ENCODE measurements at regions not wholly inside any gene's neighbourhood (a gene's known extent, or its start where the extent isn't known, plus 50 kb on each side); places are given as distances from the start of the nearest gene placed in this dataset.

GRCh38 chr18:45245091-45245511, 370.2 kb upstream of the SLC14A2 start:
- H3K36me3 ChIP-seq (ENCODE audit: insufficient read depth in 1 of 2, low read depth in 1 of 2), result no peaks in the 10 kb centered on the region
- WGBS, 3 donors, result 24 to 35% (median 33%) methylated on average over 1 of the region's 1 CpG
- TF ChIP-seq CTCF (IDR thresholded peaks at IDR 0.05), result no peak
- no peaks in the 10 kb centered on the region for H3K9me3 ChIP-seq
- H3K4me1 ChIP-seq, result peaks cover 28% of the 10 kb centered on the region
- no peaks in the 10 kb centered on the region for H3K27me3 ChIP-seq (ENCODE audit: insufficient read depth in 3 of 3, low read length in 2 of 3)
- DNase-seq, result no peak
- intact Hi-C loops (cut with DNase I), result loop anchor here in 1 of 2 donors (10.0 kb wide), 1 partner anchor 60 kb away; no protein-coding TSS in a partner anchor
- no peak overlapping the region for H3K4me3 ChIP-seq
- ATAC-seq, result peak in 2 of 4 donors; percentile 28
- H3K27ac ChIP-seq, result no peak overlapping the region

DNA sequence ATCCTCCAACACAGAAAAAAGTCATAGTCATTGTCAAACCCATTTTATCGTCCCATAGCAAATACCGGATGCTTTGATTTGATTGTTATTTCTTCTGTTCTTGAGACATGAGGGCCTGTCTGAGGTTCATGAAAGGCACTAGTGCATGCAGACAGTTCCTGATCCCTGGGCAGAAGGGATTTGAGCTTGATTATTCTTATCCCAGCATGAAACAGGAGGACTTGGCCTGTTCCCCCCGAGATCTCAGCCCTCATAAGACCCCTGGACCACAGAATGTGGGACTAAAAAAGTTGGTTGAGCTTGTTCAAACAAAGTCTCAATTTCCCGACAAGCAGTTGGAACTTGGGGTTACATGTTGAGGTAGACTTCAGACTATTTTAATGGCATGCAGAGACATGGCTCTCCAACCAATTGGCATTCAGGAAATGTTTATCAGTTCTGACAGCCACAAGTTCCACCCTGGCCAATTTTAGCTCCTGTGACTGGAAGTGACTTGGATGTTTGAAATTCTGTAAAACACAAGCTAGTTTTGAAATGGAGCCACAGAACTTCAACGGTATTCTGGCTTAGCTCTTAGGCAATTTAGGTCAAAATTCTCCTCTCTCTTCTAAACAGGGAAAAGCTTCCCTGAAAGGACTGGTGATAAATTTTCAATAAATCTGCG, 366.9 kb upstream of the SLC14A2 start:
- peak overlapping the region; percentile 42 for H3K27ac ChIP-seq
- no peaks in the 10 kb centered on the region for H3K36me3 ChIP-seq (ENCODE audit: insufficient read depth in 1 of 2, low read depth in 1 of 2)
- intact Hi-C loops (cut with DNase I), result loop anchor here in 1 of 2 donors (10.0 kb wide), 1 partner anchor 64 kb away; no protein-coding TSS in a partner anchor
- WGBS, 3 donors, result 26 to 42% (median 39%) methylated on average over 6 of the region's 6 CpGs
- H3K4me3 ChIP-seq, result no peak overlapping the region
- ATAC-seq (peak; percentile 71 to 75 (median 72)), DNase-seq (no peak)
- H3K9me3 ChIP-seq, result no peaks in the 10 kb centered on the region
- peaks cover 28% of the 10 kb centered on the region for H3K4me1 ChIP-seq
- no peak for TF ChIP-seq CTCF (IDR thresholded peaks at IDR 0.05)
- no peaks in the 10 kb centered on the region for H3K27me3 ChIP-seq (ENCODE audit: insufficient read depth in 3 of 3, low read length in 2 of 3)

GRCh38 chr18:45249246-45249661, 366.0 kb upstream of the SLC14A2 start:
- DNase-seq (no peak), ATAC-seq (peak in 3 of 4 donors; percentile 21 to 39 (median 30))
- Histone ChIP-seq H3K4me1 (peaks cover 28% of the 10 kb centered on the region), H3K27ac (peak overlapping the region; percentile 42), H3K27me3 (ENCODE audit: insufficient read depth in 3 of 3, low read length in 2 of 3) (no peaks in the 10 kb centered on the region), H3K4me3 (no peak overlapping the region), H3K9me3 (no peaks in the 10 kb centered on the region), H3K36me3 (ENCODE audit: insufficient read depth in 1 of 2, low read depth in 1 of 2) (no peaks in the 10 kb centered on the region)
- intact Hi-C loops (cut with DNase I), result loop anchor here in 1 of 2 donors (10.0 kb wide), 1 partner anchor 64 kb away; no protein-coding TSS in a partner anchor
- 83 to 88% (median 85%) methylated on average over 1 of the region's 1 CpG for WGBS, 3 donors
- no peak for TF ChIP-seq CTCF (IDR thresholded peaks at IDR 0.05)

- H3K36me3 ChIP-seq (ENCODE audit: insufficient read depth in 1 of 2, low read depth in 1 of 2), result no peaks in the 10 kb centered on the region
- ATAC-seq (no peak), DNase-seq (no peak)
- no peak for TF ChIP-seq CTCF (IDR thresholded peaks at IDR 0.05)
- H3K4me1 ChIP-seq, result peaks cover 27% of the 10 kb centered on the region
- WGBS, 3 donors, result 51 to 65% (median 54%) methylated on average over 3 of the region's 3 CpGs
- intact Hi-C loops (cut with DNase I), result no loop called here
- no peaks in the 10 kb centered on the region for H3K9me3 ChIP-seq
- no peak overlapping the region for H3K27ac ChIP-seq
- no peaks in the 10 kb centered on the region for H3K27me3 ChIP-seq (ENCODE audit: insufficient read depth in 3 of 3, low read length in 2 of 3)
- H3K4me3 ChIP-seq, result no peak overlapping the region
These were observed 364.8 kb upstream of the SLC14A2 start for GRCh38 chr18:45250479-45250878.
